WTC11 (cell line): ENCODE measurements at regions not wholly inside any gene's neighbourhood (a gene's known extent, or its start where the extent isn't known, plus 50 kb on each side); places are given as distances from the start of the nearest gene placed in this dataset.

ENCODE experiments used
- CREM ChIP-seq: sonication (generic); formaldehyde crosslinking; IDR thresholded peaks from 2 replicates; pipeline ENCODE4 v1.8.1; 2022; ENCODE audit warnings: mild to moderate bottlenecking, missing genetic modification reagents, moderate library complexity
- CTCF ChIP-seq: fragments of 200-600 bp; IDR thresholded peaks from 2 replicates; pipeline ENCODE4 v1.8.0; 2022; ENCODE audit warnings: antibody characterized with exemption
- EMX1 ChIP-seq: fragments of 250-450 bp; sonication (Bioruptor Pico); IDR thresholded peaks from 2 replicates; pipeline ENCODE4 v1.8.0; 2021; ENCODE audit warnings: mild to moderate bottlenecking
- IRF2 ChIP-seq: sonication (generic); formaldehyde crosslinking; IDR thresholded peaks from 2 replicates; pipeline ENCODE4 v1.8.0; 2022; ENCODE audit warnings: low read depth, missing genetic modification reagents, borderline replicate concordance
- MAX ChIP-seq: sonication (generic); formaldehyde crosslinking; IDR thresholded peaks from 2 replicates; pipeline ENCODE4 v1.8.0; 2022; ENCODE audit warnings: mild to moderate bottlenecking, missing genetic modification reagents
- MYBL2 ChIP-seq: sonication (generic); formaldehyde crosslinking; IDR thresholded peaks from 2 replicates; pipeline ENCODE4 v1.8.1; 2023; ENCODE audit warnings: mild to moderate bottlenecking, moderate library complexity, missing genetic modification reagents
- NFE2L1 ChIP-seq: sonication (generic); formaldehyde crosslinking; IDR thresholded peaks from 2 replicates; pipeline ENCODE4 v1.8.1; 2023; ENCODE audit warnings: missing genetic modification reagents
- SMAD3 ChIP-seq: sonication (generic); formaldehyde crosslinking; IDR thresholded peaks from 2 replicates; pipeline ENCODE4 v1.8.0; 2022; ENCODE audit warnings: missing genetic modification reagents, mild to moderate bottlenecking, borderline replicate concordance
- TCF7 ChIP-seq: sonication (generic); formaldehyde crosslinking; IDR thresholded peaks from 2 replicates; pipeline ENCODE4 v1.8.0; 2022; ENCODE audit warnings: mild to moderate bottlenecking, low read depth, missing genetic modification reagents, moderate library complexity
- TEAD4 ChIP-seq: sonication (generic); formaldehyde crosslinking; IDR thresholded peaks from 2 replicates; pipeline ENCODE4 v1.8.0; 2022; ENCODE audit warnings: mild to moderate bottlenecking, missing genetic modification reagents
- ZNF138 ChIP-seq: sonication (generic); formaldehyde crosslinking; conservative IDR thresholded peaks from 2 replicates; pipeline ENCODE4 v1.8.1; 2022; ENCODE audit warnings: mild to moderate bottlenecking, moderate library complexity, missing genetic modification reagents
- TF ChIP-seq, protein P1 (sequence below): sonication (generic); formaldehyde crosslinking; IDR thresholded peaks from 2 replicates; pipeline ENCODE4 v1.8.1; 2022; ENCODE audit warnings: low read depth, missing genetic modification reagents, borderline replicate concordance
- TF ChIP-seq, protein P2 (sequence below): sonication (generic); formaldehyde crosslinking; IDR thresholded peaks from 2 replicates; pipeline ENCODE4 v1.8.0; 2022; ENCODE audit warnings: missing genetic modification reagents

GRCh38 chr18:41577529-41577928 lies 377.5 kb upstream of the PIK3C3 start:
- TF ChIP-seq, protein P1, sequence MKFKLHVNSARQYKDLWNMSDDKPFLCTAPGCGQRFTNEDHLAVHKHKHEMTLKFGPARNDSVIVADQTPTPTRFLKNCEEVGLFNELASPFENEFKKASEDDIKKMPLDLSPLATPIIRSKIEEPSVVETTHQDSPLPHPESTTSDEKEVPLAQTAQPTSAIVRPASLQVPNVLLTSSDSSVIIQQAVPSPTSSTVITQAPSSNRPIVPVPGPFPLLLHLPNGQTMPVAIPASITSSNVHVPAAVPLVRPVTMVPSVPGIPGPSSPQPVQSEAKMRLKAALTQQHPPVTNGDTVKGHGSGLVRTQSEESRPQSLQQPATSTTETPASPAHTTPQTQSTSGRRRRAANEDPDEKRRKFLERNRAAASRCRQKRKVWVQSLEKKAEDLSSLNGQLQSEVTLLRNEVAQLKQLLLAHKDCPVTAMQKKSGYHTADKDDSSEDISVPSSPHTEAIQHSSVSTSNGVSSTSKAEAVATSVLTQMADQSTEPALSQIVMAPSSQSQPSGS (CRISPR knock-in tag), result no peak
- no peak for TF ChIP-seq CTCF
- TF ChIP-seq EMX1 (CRISPR knock-in tag), result no peak
- TF ChIP-seq TEAD4 (CRISPR knock-in tag), result no peak
- TF ChIP-seq NFE2L1 (CRISPR knock-in tag), result no peak
- TF ChIP-seq ZNF138 (CRISPR knock-in tag), result no peak
- TF ChIP-seq, protein P2, sequence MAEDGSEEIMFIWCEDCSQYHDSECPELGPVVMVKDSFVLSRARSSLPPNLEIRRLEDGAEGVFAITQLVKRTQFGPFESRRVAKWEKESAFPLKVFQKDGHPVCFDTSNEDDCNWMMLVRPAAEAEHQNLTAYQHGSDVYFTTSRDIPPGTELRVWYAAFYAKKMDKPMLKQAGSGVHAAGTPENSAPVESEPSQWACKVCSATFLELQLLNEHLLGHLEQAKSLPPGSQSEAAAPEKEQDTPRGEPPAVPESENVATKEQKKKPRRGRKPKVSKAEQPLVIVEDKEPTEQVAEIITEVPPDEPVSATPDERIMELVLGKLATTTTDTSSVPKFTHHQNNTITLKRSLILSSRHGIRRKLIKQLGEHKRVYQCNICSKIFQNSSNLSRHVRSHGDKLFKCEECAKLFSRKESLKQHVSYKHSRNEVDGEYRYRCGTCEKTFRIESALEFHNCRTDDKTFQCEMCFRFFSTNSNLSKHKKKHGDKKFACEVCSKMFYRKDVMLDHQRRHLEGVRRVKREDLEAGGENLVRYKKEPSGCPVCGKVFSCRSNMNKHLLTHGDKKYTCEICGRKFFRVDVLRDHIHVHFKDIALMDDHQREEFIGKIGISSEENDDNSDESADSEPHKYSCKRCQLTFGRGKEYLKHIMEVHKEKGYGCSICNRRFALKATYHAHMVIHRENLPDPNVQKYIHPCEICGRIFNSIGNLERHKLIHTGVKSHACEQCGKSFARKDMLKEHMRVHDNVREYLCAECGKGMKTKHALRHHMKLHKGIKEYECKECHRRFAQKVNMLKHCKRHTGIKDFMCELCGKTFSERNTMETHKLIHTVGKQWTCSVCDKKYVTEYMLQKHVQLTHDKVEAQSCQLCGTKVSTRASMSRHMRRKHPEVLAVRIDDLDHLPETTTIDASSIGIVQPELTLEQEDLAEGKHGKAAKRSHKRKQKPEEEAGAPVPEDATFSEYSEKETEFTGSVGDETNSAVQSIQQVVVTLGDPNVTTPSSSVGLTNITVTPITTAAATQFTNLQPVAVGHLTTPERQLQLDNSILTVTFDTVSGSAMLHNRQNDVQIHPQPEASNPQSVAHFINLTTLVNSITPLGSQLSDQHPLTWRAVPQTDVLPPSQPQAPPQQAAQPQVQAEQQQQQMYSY (CRISPR knock-in tag), result no peak
- no peak for TF ChIP-seq MAX
- no peak for TF ChIP-seq SMAD3 (CRISPR knock-in tag)
- TF ChIP-seq IRF2 (CRISPR knock-in tag), result no peak
- TF ChIP-seq TCF7 (CRISPR knock-in tag), result no peak
- TF ChIP-seq CREM, result no peak
- TF ChIP-seq MYBL2 (CRISPR knock-in tag), result no peak
